Suprapubic skin (tissue), 4 donors: ENCODE measurements at regions not wholly inside any gene's neighbourhood (a gene's known extent, or its start where the extent isn't known, plus 50 kb on each side); places are given as distances from the start of the nearest gene placed in this dataset.

Source experiments
- EP300 ChIP-seq: sonication (generic); formaldehyde crosslinking; IDR thresholded peaks from one replicate; pipeline ENCODE4 v1.6.1; 2017; ENCODE audit warnings: antibody characterized with exemption
- POLR2A ChIP-seq, 2 donors: fragments of 450-650 bp; IDR thresholded peaks; one replicate each; pipeline ENCODE4 v1.6.1; 2017; ENCODE audit warnings: antibody characterized with exemption in 2 of 2, mild to moderate bottlenecking in 2 of 2, moderate library complexity in 2 of 2
- POLR2AphosphoS5 ChIP-seq, 3 donors: sonication (generic); formaldehyde crosslinking; IDR thresholded peaks; one replicate each; pipeline ENCODE4 v1.6.1; 2017; ENCODE audit warnings: antibody characterized with exemption in 3 of 3
- TF ChIP-seq, protein P1 (sequence below), 2 donors: fragments of 200-600 bp in 1 of 2; fragments of 450-650 bp in 1 of 2; sonication (generic) in 1 of 2; IDR thresholded peaks; one replicate each; pipeline ENCODE4 v1.5.1; 2016 to 2019; ENCODE audit warnings: antibody characterized with exemption in 2 of 2, mild to moderate bottlenecking in 1 of 2, moderate library complexity in 1 of 2

DNA sequence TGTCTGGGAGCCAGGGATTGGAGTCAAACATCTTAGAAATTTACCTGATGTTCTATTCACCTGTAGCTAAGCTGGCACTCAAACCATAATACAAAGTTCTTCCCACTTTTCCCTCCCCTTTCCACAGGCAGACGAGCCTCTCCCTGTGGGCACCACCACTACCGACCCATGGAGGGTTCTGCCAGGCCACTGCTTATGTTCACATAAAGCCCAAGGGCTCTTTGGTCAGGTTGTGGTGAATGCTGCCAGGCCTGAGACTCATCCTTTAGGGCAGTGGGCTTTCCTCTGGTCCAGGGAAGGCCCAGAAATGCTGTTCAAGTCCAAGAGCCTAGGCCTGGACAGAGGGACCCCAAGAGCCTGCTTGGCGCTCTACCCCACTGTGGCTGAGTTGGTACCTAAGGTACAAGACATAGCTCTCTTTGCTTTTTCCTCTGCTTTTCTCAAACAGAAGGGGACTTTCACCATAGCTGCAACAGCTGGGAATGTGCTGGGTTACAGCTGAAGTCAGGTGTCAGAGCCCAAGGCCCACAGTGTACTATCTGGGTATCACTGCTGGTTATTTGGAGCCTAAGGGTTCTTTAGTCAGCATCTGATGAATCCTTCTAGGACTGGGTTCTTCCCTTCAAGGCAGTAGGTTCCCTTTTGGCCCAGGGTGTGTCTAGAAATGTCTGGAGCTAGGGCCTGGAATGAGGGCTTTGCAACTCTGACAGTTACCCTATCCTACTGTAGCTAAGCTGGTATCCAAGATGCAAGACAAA, 620.1 kb downstream of the TLE1 start:
- TF ChIP-seq EP300 (no peak), POLR2A (IDR thresholded peaks at IDR 0.05) (no peak), POLR2AphosphoS5 (IDR thresholded peaks at IDR 0.05) (no peak)
- TF ChIP-seq, protein P1, sequence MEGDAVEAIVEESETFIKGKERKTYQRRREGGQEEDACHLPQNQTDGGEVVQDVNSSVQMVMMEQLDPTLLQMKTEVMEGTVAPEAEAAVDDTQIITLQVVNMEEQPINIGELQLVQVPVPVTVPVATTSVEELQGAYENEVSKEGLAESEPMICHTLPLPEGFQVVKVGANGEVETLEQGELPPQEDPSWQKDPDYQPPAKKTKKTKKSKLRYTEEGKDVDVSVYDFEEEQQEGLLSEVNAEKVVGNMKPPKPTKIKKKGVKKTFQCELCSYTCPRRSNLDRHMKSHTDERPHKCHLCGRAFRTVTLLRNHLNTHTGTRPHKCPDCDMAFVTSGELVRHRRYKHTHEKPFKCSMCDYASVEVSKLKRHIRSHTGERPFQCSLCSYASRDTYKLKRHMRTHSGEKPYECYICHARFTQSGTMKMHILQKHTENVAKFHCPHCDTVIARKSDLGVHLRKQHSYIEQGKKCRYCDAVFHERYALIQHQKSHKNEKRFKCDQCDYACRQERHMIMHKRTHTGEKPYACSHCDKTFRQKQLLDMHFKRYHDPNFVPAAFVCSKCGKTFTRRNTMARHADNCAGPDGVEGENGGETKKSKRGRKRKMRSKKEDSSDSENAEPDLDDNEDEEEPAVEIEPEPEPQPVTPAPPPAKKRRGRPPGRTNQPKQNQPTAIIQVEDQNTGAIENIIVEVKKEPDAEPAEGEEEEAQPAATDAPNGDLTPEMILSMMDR (IDR thresholded peaks at IDR 0.05): no peak
